ENCODE measurements at regions not wholly inside any gene's neighbourhood (a gene's known extent, or its start where the extent isn't known, plus 50 kb on each side); places are given as distances from the start of the nearest gene placed in this dataset.
"Not testable (repeated sequence)": the region's sequence is repeated elsewhere in the genome, so short reads cannot be mapped to it uniquely, and the experiment has no call there.

GRCh38 chr17:31738996-31739699, 119.9 kb downstream of the COPRS start:
- H3K4me1 ChIP-seq, result peaks cover 5 to 48% of the 10 kb centered on the region in 2 donors
- no peaks in the 10 kb centered on the region for H3K27me3 ChIP-seq
- no peak overlapping the region for H3K4me3 ChIP-seq
- no peaks in the 10 kb centered on the region for H3K9me3 ChIP-seq
- no peaks in the 10 kb centered on the region for H3K36me3 ChIP-seq
- intact Hi-C loops (cut with DNase I), result loop anchor here (2.0 kb wide), 1 partner anchor 42 kb away; no protein-coding TSS in a partner anchor
- no peak for TF ChIP-seq CTCF (IDR thresholded peaks at IDR 0.05)
- no peak for DNase-seq (ENCODE audit: low spot score in 2 of 2)
- peak overlapping the region; percentile 68 to 80 for H3K27ac ChIP-seq

DNA sequence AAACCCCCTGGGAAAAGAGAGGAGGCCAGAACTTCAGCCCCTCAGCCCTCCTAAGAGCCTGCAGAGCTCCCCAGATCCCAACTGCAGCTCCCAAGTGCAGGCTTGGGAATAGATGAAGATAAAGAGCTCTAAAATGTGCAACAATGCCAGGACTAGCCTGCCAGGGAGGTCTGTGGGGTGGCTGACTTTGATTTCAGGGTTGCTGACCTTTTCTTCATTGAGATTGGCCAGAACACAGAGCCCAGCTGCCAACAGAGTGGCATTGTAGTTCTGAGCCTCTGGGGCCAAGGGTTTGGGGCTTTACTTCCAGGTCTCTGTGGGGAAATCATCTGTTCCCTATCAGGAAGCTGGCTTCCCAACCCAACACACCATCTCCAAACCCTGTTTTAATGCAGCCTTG, 120.6 kb downstream of the COPRS start:
- H3K27me3 ChIP-seq, result no peaks in the 10 kb centered on the region
- H3K27ac ChIP-seq, result peak overlapping the region; percentile 68 to 80
- no peak for DNase-seq (ENCODE audit: low spot score in 2 of 2)
- H3K4me1 ChIP-seq, result peaks cover 5 to 44% of the 10 kb centered on the region in 2 donors
- intact Hi-C loops (cut with DNase I), result loop anchor here (2.0 kb wide), 1 partner anchor 42 kb away; no protein-coding TSS in a partner anchor
- H3K4me3 ChIP-seq, result no peak overlapping the region
- TF ChIP-seq CTCF (IDR thresholded peaks at IDR 0.05), result no peak
- no peaks in the 10 kb centered on the region for H3K9me3 ChIP-seq
- no peaks in the 10 kb centered on the region for H3K36me3 ChIP-seq

GRCh38 chr17:31738067-31738466, 121.0 kb downstream of the COPRS start:
- no peak for TF ChIP-seq CTCF (IDR thresholded peaks at IDR 0.05)
- no peaks in the 10 kb centered on the region for H3K9me3 ChIP-seq
- intact Hi-C loops (cut with DNase I), result loop anchor here (2.0 kb wide), 1 partner anchor 41 kb away; no protein-coding TSS in a partner anchor
- no peak for DNase-seq (ENCODE audit: low spot score in 2 of 2)
- H3K27me3 ChIP-seq, result no peaks in the 10 kb centered on the region
- H3K4me3 ChIP-seq, result no peak overlapping the region
- H3K27ac ChIP-seq, result peak overlapping the region; percentile 68 to 80
- H3K4me1 ChIP-seq, result peaks cover 5 to 42% of the 10 kb centered on the region in 2 donors
- no peaks in the 10 kb centered on the region for H3K36me3 ChIP-seq

GRCh38 chr17:31736855-31737625, 122.0 kb downstream of the COPRS start:
- Histone ChIP-seq H3K36me3 (no peaks in the 10 kb centered on the region), H3K9me3 (no peaks in the 10 kb centered on the region), H3K27me3 (no peaks in the 10 kb centered on the region), H3K4me3 (no peak overlapping the region), H3K27ac (peak overlapping the region; percentile 68 to 80), H3K4me1 (peaks cover 5 to 42% of the 10 kb centered on the region in 2 donors)
- no peak for TF ChIP-seq CTCF (IDR thresholded peaks at IDR 0.05)
- intact Hi-C loops (cut with DNase I), result no loop called here
- peak in 1 of 2 donors; percentile 69 for DNase-seq (ENCODE audit: low spot score in 2 of 2)

- H3K36me3 ChIP-seq, result no peaks in the 10 kb centered on the region
- no peak overlapping the region for H3K27ac ChIP-seq
- H3K27me3 ChIP-seq, result no peaks in the 10 kb centered on the region
- no peak overlapping the region for H3K4me3 ChIP-seq
- H3K9me3 ChIP-seq, result no peaks in the 10 kb centered on the region
- TF ChIP-seq CTCF (IDR thresholded peaks at IDR 0.05), result no peak
- DNase-seq (ENCODE audit: low spot score in 2 of 2), result peak in 1 of 2 donors; percentile 12
- peaks cover 0 to 20% of the 10 kb centered on the region in 2 donors for H3K4me1 ChIP-seq
- intact Hi-C loops (cut with DNase I), result no loop called here
Measured at GRCh38 chr17:31733326-31733725, 125.7 kb downstream of the COPRS start.

DNA sequence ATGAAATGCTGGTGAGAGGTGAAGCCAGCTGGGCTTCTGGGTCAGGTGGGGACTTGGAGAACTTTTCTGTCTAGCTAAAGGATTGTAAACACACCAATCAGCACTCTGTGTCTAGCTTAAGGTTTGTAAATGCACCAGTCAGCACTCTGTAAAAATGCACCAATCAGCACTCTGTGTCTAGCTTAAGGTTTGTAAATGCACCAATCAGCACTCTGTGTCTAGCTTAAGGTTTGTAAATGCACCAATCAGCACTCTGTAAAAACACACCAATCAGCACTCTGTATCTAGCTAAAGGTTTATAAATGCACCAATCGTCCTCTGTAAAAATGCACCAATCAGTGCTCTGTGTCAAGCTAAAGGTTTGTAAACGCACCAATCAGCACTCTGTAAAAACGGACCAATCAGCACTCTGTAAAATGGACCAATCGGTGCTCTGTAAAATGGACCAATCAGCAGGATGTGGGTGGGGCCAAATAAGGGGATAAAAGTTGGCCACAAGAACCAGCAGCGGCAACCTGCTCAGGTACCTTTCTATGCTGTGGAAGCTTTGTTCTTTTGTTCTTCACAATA, 127.4 kb downstream of the COPRS start:
- peak overlapping the region; percentile 66 to 78 for H3K27ac ChIP-seq
- H3K4me1 ChIP-seq; H3K9me3 ChIP-seq; H3K27me3 ChIP-seq; intact Hi-C loops (cut with DNase I); H3K36me3 ChIP-seq; H3K4me3 ChIP-seq: not testable (repeated sequence)
- peak in 1 of 2 donors; percentile 5 for DNase-seq (ENCODE audit: low spot score in 2 of 2)
